ENCODE measurements at regions not wholly inside any gene's neighbourhood (a gene's known extent, or its start where the extent isn't known, plus 50 kb on each side); places are given as distances from the start of the nearest gene placed in this dataset.

- Histone ChIP-seq H3K9me3 (replicated peaks; ENCODE audit: control insufficient read depth, insufficient read depth, low read length) (no peaks in the 10 kb centered on the region), H3K27me3 (replicated peaks in 1 of 2; ENCODE audit: control insufficient read depth in 2 of 2, insufficient read depth in 2 of 2, low read length in 1 of 2) (no peaks in the 10 kb centered on the region; a peak in 1 of 4 replicates), H3K4me1 (ENCODE audit: control insufficient read depth, insufficient read depth, low read length) (peaks cover 6% of the 10 kb centered on the region; the same call in 1 of the 2 replicates), H2AFZ (ENCODE audit: control insufficient read depth, low read depth, low read length) (no peak overlapping the region), H3K36me3 (ENCODE audit: control insufficient read depth in 2 of 2, insufficient read depth in 2 of 2, low read length in 1 of 2) (no peaks in the 10 kb centered on the region), H3K79me2 (ENCODE audit: control insufficient read depth, insufficient read depth, low read length) (no peaks in the 10 kb centered on the region), H3K4me3 (no peak overlapping the region), H3K9ac (ENCODE audit: control insufficient read depth, insufficient read depth, low read length) (no peak overlapping the region), H3K4me2 (ENCODE audit: control insufficient read depth, insufficient read depth) (no peak overlapping the region), H3K27ac (ENCODE audit: control insufficient read depth, insufficient read depth) (no peak overlapping the region), H4K20me1 (ENCODE audit: control insufficient read depth, insufficient read depth) (no peaks in the 10 kb centered on the region)
- TF ChIP-seq HDGF (IDR thresholded peaks at IDR 0.05) (no peak), STAT3 (IDR thresholded peaks at IDR 0.05; ENCODE audit: low read depth, low read length) (no peak), EED (IDR thresholded peaks at IDR 0.05; ENCODE audit: low read depth) (no peak), MTA2 (IDR thresholded peaks at IDR 0.05; ENCODE audit: low read depth) (no peak), JUNB (IDR thresholded peaks at IDR 0.05) (no peak), REST (IDR thresholded peaks at IDR 0.05; ENCODE audit: low read depth, low read length) (no peak), ZNF217 (IDR thresholded peaks at IDR 0.05) (no peak), NFYA (IDR thresholded peaks at IDR 0.05; ENCODE audit: borderline replicate concordance, low read depth, low read length) (no peak), TCF12 (IDR thresholded peaks at IDR 0.05; ENCODE audit: low read depth, low read length) (no peak)
- ChIA-PET RAD21 (ENCODE audit: unreplicated experiment) (no interaction called here), CTCF (interaction anchor here (1.0 to 2.5 kb wide), 3 partner anchors 10 to 168 kb away, joined by 3 to 6 read pairs (median 5); partner anchors contain the start of gene NECTIN1), POLR2A (no interaction called here), SMC1A (ENCODE audit: uncharacterized antibody, unreplicated experiment) (interaction anchor here (0.5 kb wide), 1 partner anchor 1109 kb away, joined by 3 read pairs; no protein-coding TSS in a partner anchor)
- 24% methylated on average over 6 of the region's 6 CpGs for WGBS (ENCODE audit: insufficient coverage, insufficient replicate concordance, low lambda C conversion rate, missing lambda C conversion rate)
- in situ Hi-C loops (cut with MboI) (no loop called here), intact Hi-C loops (cut with micrococcal nuclease; ENCODE audit: unreplicated experiment) (no loop called here)
- no peak for ATAC-seq
- no TSS peak for BruUV-seq (replicated peaks)
- no peak for DNase-seq (ENCODE audit: low read depth, low spot score)
- no peak for FAIRE-seq
Measured at GRCh38 chr11:119897576-119897975, 168.6 kb upstream of the NECTIN1 start.
